T47D (cell line): ENCODE measurements at regions not wholly inside any gene's neighbourhood (a gene's known extent, or its start where the extent isn't known, plus 50 kb on each side); places are given as distances from the start of the nearest gene placed in this dataset.
A peak's percentile ranks its signal among the peaks of the same experiment; 100 is the strongest.

Source experiments
- DNase-seq, 2 experiments: peaks; one replicate each; pipeline versions ENCODE4 v3.0.0 to v3.0.0-alpha.2; 2011 to 2012; ENCODE audit warnings: low read depth in 1 of 2, low spot score in 1 of 2
- JUND ChIP-seq: IDR thresholded peaks from 2 replicates; pipeline ENCODE4 v1.6.1; 2012; ENCODE audit warnings: low read depth
- in situ Hi-C: cut with HindIII; loops from 2 replicates; pipeline ENCODE4 v1.10.0; 2016; ENCODE audit warnings: low sequenced_read_pairs, low pct_unique_long_range_greater_than_20kb

DNA sequence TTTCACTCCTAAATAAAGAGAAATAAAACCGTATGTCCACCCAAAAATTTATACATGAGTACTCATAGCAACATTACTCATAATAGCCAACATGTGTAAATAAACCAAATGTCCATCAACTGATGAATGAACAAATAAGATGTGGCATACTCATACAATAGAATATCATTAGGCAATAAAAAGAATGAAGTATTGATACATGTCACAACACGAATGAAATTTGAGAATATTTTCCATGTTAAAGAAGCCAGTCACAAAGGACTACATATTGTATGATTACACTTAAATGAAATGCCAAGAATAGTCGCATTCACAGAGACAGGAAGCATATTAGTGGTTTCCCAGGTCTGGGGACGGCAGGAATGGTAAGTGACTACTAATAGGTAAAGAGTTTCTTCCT lies 869.2 kb downstream of the IGSF11 start:
- TF ChIP-seq JUND = no peak
- DNase-seq = no peak
- in situ Hi-C loops = no loop called here

DNA sequence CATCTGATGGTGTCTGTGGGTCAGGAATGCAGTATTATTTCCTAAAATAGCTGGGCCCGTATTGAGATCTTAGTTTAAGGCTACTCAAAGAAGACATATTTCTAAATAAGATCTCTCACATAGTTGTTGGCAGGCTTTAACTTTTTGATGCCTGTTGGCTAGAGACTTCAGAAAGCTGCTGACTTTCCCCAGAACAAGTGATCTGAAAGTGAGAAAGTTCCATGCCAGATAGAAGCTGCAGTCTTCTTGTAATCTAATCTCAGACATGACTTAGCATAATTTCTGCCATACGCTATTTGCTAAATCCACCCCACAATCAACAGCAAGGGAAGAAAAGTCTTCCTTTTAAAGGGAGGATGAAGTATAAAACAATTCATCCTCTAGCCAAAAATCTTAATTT lies 867.1 kb downstream of the IGSF11 start:
- in situ Hi-C loops = no loop called here
- no peak for DNase-seq
- no peak for TF ChIP-seq JUND

DNA sequence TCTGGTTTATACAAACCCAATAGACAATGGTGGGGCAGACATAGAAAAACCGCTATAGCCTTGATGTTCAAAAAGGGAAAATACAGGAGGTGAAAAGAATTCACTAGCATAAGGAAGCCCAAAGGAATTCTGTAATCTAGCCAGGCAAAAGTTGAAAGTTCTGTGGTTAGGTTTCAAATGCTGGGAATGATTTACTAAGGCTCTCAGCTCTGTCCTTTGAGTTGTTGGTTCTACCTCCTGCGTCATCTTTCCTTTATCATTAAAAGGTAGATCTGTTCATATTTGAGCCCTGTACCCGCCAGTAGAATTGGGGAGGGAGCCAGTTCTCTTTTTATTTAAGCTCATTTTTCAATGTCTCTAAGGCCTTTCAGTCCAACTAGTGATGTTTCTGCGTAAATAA lies 866.5 kb downstream of the IGSF11 start:
- no peak for DNase-seq
- in situ Hi-C loops = no loop called here
- TF ChIP-seq JUND = no peak

DNA sequence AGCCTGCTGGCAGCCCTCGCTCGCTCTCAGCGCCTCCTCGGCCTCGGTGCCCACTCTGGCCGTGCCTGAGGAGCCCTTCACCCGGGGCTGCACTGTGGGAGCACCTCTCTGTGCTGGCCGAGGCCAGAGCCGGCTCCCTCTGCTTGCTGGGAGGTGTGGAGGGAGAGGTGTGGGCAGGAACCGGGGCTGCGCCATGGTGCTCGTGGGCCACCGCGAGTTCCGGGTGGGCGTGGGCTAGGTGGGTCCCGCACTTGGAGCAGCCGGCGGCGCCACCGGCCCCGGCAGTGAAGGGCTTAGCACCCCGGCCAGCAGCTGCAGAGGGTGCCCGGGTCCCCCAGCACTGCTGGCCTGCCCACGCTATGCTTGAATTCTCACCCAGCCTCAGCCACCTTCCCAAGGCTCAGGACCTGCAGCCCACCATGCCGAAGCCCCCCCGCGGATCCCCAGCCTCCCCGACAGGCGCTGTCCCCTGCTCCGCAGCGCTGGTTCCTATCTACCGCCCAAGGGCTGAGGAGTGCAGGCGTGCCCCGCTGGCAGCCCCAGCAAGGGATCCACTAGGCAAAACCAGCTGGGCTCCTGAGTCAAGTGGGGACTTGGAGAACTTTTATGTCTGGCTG lies 863.3 kb downstream of the IGSF11 start:
- TF ChIP-seq JUND = no peak
- in situ Hi-C loops = no loop called here
- DNase-seq = no peak

DNA sequence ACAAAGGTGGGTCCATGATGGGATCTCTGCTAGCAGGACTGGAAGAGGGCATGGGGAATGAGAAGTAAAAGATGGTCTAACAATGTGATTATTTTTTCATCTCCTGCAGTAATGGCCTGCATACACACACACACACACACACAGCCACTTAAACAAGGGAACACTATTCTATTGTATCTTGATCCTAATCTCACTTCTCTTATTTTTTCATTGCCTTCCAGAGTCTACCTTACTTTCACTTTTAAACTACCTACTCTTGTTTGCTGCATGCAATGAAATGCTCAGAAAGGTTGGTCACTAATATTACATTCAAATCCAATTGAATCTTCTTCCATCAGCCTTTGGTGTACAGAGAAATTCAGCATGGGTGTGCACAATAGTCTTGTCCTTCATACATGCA lies 853.8 kb downstream of the IGSF11 start:
- TF ChIP-seq JUND = no peak
- no peak for DNase-seq
- in situ Hi-C loops = no loop called here

DNA sequence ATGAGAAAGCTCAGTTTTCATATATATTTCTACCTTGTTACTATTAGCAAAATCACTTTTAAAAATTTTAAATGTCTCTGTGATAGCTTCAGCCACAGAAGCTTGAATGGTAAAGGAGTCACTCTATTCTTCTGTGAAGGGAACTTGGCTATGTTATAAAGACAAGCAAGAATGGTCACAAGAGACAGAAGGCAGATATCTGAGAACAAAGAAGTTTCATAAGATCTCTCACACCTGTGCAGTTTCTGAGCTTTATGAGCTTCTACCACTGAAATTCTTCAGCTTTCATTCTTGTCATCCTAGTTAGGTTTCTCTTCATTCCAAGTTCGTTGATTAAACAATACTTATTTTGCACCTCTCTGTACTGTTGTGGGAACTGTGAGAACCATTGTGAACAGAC lies 853.4 kb downstream of the IGSF11 start:
- no peak for TF ChIP-seq JUND
- in situ Hi-C loops = no loop called here
- DNase-seq = no peak

DNA sequence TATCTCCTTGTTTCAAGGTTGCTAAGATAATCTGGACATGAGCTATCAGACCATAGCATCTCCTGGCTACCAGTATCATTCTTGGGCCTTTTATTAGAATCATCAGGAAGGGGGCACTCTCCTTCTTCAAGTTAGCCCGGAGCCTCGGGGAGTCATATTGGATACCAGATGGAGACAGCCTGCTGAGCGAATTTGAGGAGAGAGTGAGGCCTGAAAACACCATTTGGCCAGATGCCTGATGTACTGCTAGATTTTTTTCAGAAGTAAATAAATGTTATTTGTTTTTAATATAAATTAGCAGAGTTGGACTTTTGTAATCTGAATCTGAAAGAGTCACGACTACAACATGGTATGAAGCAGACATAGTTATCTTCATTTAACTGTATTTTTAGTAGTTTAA lies 848.6 kb downstream of the IGSF11 start:
- in situ Hi-C loops = no loop called here
- TF ChIP-seq JUND = no peak
- DNase-seq = no peak

DNA sequence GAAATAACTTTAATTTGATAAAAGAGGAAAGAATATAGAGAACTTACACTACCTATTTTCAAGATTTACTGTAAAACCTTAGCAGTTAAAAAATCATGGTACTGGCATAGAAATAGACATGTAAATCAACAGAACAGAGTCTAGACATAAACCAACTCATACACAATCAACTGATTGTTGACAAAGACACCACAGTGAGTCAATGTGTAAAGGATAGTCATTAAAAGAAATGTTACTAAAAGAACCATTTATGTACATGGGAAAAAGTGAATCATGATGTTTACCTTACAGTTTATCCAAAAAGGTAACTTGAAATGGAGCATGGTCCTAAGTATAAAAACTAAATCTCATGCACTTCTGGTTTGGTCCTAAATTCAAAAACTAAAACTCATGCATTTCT lies 847.4 kb downstream of the IGSF11 start:
- in situ Hi-C loops = no loop called here
- no peak for DNase-seq
- TF ChIP-seq JUND = no peak

DNA sequence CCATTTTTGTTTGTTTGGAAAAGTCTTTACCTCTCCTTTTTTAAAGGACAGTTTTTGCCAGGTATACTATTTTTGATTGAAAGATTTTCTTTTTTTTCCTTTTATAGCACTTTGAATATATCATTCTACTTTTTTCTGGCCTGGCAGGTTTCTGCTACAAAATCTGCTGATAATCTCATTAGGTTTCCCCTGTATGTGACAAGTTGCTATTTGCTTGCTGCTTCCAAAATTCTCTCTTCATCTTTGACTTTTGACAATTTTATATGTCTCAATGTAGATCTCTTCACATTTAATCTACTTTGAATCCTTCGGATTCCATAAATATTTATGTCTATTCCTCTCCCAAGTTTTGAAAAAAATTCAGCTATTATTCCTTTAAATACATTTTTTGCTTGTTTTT lies 838.5 kb downstream of the IGSF11 start:
- in situ Hi-C loops = no loop called here
- DNase-seq = no peak
- TF ChIP-seq JUND = no peak

DNA sequence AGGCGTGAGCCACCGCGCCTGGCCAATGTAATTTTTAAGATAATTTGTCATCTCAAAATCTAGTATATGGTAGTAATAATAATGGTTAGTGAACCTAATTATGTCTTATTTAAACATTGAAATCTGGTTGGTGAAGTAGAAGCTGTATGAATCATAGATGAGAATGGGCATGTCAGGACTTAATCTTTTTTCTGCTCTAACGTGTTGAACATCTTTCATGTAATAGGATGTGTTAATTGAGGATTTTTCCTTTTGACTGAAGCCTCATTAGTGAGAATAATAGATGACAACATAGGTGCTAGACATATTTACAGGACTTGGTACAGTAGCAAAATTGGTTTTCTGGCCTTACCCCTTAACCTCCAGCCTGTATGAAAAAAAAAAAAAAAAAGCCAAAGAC lies 835.6 kb downstream of the IGSF11 start:
- no peak for DNase-seq
- TF ChIP-seq JUND = no peak
- in situ Hi-C loops = no loop called here

DNA sequence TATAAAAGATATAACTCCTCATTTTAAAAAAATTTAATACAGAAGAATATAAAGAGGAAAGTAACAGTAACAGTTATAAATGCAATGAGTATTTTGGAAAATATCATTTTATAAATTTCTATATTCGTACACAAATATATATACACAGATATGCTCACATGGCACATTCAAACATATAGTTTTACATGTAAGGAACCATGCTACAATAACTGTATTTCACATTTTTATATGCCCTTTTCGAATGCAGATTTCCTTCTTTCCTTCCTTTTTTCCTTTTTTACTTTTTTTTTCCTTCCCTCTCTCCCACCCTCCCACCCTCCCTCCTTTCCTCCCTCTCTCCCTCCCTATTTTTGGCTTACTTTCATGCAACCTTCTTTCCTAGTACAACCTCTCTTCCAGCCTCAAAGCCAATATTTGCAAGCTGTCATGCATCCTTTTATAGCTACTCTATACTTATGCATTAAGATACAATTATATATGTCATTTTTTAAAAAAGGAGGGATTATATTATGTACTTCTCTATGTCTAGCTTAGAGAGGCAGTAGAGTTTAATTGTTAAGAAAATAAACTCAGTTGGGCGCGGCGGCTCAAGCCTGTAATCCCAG lies 830.5 kb downstream of the IGSF11 start:
- no peak for DNase-seq
- in situ Hi-C loops = no loop called here
- TF ChIP-seq JUND = no peak

DNA sequence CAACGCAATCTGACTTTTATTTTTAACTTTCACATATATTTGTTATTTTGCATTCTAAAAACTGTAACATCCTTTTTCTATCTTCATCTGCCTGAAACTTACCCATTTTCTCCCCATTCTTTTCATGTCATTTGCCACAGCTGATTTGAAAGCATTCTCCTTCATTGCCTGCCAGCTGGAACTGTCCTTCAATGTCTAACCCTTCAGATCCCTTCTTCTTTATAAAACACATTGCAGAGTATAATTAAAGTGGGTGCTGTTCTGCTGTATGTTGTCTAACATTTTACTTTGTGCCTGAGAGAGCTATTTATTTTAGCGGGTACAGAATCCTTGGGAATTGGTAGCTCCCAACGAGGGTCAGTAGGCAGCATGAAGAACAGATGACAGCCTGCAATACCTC lies 827.4 kb downstream of the IGSF11 start:
- DNase-seq = no peak
- in situ Hi-C loops = no loop called here
- no peak for TF ChIP-seq JUND

DNA sequence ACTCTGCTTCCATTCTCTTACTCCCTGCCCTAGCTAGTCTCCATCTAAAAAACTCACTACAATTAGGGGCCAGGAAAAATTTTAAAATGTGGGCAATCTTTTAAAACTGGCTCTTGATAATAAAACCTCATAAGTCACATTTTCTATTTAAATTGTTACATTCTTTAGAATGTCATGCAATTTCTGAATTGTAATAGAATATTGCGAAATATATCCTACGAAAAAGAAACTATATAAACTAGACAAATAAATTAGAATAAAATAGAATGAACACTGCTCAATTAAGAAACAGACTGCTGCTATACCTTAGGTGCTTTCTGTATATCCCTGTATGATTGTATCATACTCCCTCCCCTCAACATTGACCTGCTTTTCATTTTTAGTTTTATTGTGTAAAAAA lies 826.0 kb downstream of the IGSF11 start:
- in situ Hi-C loops = no loop called here
- no peak for DNase-seq
- TF ChIP-seq JUND = no peak

DNA sequence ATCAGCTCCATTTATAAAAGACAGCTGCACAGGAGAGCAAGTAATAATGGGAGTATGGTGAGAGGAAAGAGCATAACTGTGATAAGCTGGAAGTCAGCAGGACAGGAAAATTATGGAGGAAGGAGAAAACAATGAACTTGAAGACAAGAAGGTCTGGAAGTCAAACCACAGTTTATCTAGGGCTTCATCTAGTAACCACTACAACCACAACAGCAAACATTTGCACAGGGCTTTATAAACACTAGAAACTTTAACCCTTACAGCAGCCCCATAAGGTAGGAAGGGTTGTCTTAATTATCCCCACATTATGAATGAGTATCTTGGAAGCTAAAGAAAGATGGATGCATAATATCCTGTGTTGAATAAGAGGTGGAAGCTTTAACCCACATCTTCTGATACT lies 820.8 kb downstream of the IGSF11 start:
- no peak for TF ChIP-seq JUND
- DNase-seq = peak in 1 of 2 experiments; percentile 6
- in situ Hi-C loops = no loop called here

DNA sequence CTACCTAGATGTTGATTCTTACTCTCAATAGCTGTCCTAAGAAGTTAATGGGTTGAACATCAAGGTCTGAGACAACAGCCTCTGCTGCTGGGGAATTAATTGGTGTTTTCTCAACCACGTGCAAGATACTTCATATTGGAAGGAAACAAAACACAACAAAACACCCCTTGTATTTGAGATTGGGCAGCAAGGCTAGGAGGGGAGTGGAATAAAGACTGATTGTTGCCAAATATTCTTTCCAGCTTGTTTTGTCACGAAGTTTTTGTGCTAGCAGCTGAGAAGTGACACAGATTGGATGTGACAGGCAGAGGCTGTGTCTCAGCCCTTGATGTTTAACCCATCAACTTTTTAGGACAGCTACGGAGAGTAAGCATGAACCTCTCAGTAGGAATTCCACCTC lies 808.4 kb downstream of the IGSF11 start:
- DNase-seq = no peak
- in situ Hi-C loops = no loop called here

More for the DNA sequence above, 808.4 kb downstream of the IGSF11 start:
- no peak for TF ChIP-seq JUND
